PC-3 (cell line): ENCODE measurements at regions not wholly inside any gene's neighbourhood (a gene's known extent, or its start where the extent isn't known, plus 50 kb on each side); places are given as distances from the start of the nearest gene placed in this dataset.

Experiments used
- EZH2 ChIP-seq: fragments of 300-600 bp; sonication (generic); IDR thresholded peaks from one replicate; pipeline ENCODE4 v1.6.1; 2017; ENCODE audit warnings: antibody characterized with exemption, mild to moderate bottlenecking, low read length; ENCODE audit not compliant: unreplicated experiment
- TF ChIP-seq, protein P1 (sequence below): fragments of 300-600 bp; sonication (generic); conservative IDR thresholded peaks from 2 replicates; pipeline ENCODE4 v1.5.1; 2017; ENCODE audit warnings: antibody characterized with exemption, low read depth, mild to moderate bottlenecking, low read length

DNA sequence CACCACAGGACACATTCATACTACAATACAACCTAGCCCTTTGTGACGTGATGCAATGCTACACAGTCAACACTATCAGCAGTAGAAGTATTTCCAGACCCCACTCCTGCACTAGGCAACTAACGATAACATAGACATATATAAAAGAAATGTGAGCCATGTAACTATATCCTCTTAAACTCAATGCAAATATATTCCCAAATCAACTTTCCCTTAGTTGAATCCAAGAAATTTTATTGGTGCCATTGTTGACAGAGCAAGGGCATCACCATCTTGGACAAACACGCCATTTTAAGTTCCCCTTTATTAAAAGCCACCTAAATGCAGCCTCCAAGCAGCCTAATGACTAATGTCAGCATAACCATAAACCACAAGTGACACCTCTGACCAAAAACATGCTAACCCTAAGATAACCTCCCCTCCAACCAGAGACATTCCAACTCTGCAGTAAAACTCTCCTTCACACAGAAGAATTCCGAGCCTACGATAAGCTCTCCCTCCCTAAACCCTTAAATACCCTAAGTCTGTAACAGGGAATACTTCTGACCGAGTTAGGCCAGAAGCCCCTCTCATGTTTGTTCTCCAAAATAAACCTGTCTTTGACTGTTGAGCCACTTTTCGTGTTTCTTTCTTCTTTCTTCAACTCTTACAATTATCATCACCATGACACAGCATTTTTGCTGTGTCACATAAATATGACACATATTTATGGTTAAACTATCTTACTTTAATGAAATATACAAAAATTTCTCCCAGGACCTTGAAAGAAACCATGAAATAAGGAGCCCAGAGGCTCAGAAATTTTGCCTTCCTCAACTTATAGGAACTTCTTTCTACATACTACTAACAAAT is 1497.8 kb downstream of the EFNA5 start:
- TF ChIP-seq, protein P1, sequence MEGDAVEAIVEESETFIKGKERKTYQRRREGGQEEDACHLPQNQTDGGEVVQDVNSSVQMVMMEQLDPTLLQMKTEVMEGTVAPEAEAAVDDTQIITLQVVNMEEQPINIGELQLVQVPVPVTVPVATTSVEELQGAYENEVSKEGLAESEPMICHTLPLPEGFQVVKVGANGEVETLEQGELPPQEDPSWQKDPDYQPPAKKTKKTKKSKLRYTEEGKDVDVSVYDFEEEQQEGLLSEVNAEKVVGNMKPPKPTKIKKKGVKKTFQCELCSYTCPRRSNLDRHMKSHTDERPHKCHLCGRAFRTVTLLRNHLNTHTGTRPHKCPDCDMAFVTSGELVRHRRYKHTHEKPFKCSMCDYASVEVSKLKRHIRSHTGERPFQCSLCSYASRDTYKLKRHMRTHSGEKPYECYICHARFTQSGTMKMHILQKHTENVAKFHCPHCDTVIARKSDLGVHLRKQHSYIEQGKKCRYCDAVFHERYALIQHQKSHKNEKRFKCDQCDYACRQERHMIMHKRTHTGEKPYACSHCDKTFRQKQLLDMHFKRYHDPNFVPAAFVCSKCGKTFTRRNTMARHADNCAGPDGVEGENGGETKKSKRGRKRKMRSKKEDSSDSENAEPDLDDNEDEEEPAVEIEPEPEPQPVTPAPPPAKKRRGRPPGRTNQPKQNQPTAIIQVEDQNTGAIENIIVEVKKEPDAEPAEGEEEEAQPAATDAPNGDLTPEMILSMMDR, result no peak
- TF ChIP-seq EZH2, result no peak
